ENCODE measurements at regions not wholly inside any gene's neighbourhood (a gene's known extent, or its start where the extent isn't known, plus 50 kb on each side); places are given as distances from the start of the nearest gene placed in this dataset.

- TF ChIP-seq EZH2 (IDR thresholded peaks at IDR 0.05; ENCODE audit: borderline replicate concordance, low read length) (no peak), CTCF (IDR thresholded peaks at IDR 0.05; ENCODE audit: low read length) (no peak)
Observed at GRCh38 chr17:34091975-34092374, 163.1 kb upstream of the CCL2 start.
